H1 (cell line): ENCODE measurements at regions not wholly inside any gene's neighbourhood (a gene's known extent, or its start where the extent isn't known, plus 50 kb on each side); places are given as distances from the start of the nearest gene placed in this dataset.

Experiments used
- CTBP2 ChIP-seq: IDR thresholded peaks from 2 replicates; pipeline ENCODE4 v1.7.0; 2011; ENCODE audit warnings: borderline replicate concordance, mild to moderate bottlenecking, moderate library complexity, mixed read lengths, low read length; ENCODE audit not compliant: insufficient read depth, insufficient read length
- RAD21 ChIP-seq, 2 experiments: IDR thresholded peaks in 1 of 2; conservative IDR thresholded peaks in 1 of 2; 2 replicates each; pipeline ENCODE4 v1.6.1; 2011; ENCODE audit warnings: low read depth in 2 of 2, low read length in 2 of 2, improper control_type of control experiment in 1 of 2, inconsistent platforms in 1 of 2, mild to moderate bottlenecking in 1 of 2, moderate library complexity in 1 of 2
- YY1 ChIP-seq: IDR thresholded peaks from 2 replicates; pipeline ENCODE4 v1.6.1; 2011; ENCODE audit warnings: low read depth, mild to moderate bottlenecking, low read length
- TF ChIP-seq, protein P1 (sequence below): IDR thresholded peaks from 2 replicates; pipeline ENCODE4 v1.6.1; 2012; ENCODE audit warnings: low read length, inconsistent platforms

DNA sequence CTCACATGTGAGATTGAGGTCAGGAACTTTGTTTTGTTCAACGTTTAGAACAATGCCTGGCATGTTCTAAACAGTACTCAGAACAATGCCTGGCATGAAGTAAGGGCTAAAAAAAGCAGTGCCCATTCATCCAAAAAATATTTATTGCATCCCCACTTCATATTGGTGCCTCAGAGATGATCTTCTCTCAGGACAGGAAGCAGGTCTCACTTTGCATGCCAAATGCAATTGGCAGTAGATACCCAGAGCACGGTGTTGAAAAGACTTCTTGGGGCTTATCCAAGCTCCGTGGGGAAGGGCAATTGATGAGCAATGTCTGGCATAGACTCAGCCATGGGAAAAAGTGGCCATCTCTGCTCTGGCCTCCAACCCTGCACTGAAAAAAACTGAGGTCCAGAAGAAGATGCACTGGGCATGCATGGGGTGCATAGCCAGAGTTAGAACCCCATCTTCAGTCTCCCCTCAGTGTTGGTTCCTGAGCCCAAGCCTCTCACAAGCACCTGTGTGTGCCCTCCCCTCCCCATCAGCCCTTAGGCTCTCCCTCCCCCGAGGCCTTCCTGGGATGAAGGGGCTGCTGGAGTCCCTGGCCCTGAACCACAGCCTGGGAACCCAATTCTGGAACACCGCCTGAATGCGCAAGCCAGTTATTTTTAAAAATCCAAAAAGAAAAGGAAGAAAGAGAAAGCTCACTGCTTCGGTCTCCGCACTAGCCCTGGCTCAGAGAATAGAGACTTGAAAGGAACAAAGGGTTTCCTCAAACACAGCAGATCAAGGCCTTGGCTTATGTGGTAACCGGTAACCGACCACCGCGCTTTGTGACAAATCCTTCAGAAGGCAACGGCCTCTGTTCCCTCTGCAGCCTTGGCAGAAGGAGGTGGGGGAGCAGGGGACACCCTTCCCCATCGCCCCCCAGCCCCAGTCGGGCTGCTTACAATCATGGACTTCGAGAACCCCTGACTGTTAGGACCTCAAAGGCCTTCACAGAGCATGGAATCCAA is 78.5 kb upstream of the SIRPA start (continued):
- TF ChIP-seq, protein P1, sequence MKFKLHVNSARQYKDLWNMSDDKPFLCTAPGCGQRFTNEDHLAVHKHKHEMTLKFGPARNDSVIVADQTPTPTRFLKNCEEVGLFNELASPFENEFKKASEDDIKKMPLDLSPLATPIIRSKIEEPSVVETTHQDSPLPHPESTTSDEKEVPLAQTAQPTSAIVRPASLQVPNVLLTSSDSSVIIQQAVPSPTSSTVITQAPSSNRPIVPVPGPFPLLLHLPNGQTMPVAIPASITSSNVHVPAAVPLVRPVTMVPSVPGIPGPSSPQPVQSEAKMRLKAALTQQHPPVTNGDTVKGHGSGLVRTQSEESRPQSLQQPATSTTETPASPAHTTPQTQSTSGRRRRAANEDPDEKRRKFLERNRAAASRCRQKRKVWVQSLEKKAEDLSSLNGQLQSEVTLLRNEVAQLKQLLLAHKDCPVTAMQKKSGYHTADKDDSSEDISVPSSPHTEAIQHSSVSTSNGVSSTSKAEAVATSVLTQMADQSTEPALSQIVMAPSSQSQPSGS = no peak
- TF ChIP-seq YY1 (no peak), CTBP2 (no peak), RAD21 (IDR thresholded peaks at IDR 0.05 in 1 of 2, conservative IDR thresholded peaks at IDR 0.05 in 1 of 2; ENCODE audit: low read depth in 2 of 2, low read length in 2 of 2) (no peak)
- TF ChIP-seq, all 59 proteins: peak for 0
